NCI-H510A (cell line): ENCODE measurements at regions not wholly inside any gene's neighbourhood (a gene's known extent, or its start where the extent isn't known, plus 50 kb on each side); places are given as distances from the start of the nearest gene placed in this dataset.

Experiments
- DNase-seq: peaks from one replicate; lab custom pipeline; 2025; lab: John Stamatoyannopoulos, UW

GRCh38 chr11:127304634-127305033 is 304.1 kb upstream of the KIRREL3 start:
- DNase-seq: no peak

GRCh38 chr11:127288926-127289325 is 288.4 kb upstream of the KIRREL3 start:
- DNase-seq: no peak

GRCh38 chr11:127281534-127281933 is 281.0 kb upstream of the KIRREL3 start:
- no peak for DNase-seq

GRCh38 chr11:127275774-127276173 is 275.2 kb upstream of the KIRREL3 start:
- no peak for DNase-seq

- DNase-seq: no peak
These were observed 273.7 kb upstream of the KIRREL3 start for GRCh38 chr11:127274328-127274676.

- no peak for DNase-seq
These were observed 273.2 kb upstream of the KIRREL3 start for GRCh38 chr11:127273593-127274327.

GRCh38 chr11:127270851-127271250 is 270.3 kb upstream of the KIRREL3 start:
- DNase-seq: no peak

GRCh38 chr11:127269911-127270310 is 269.3 kb upstream of the KIRREL3 start:
- DNase-seq: no peak

- no peak for DNase-seq
These were observed 268.4 kb upstream of the KIRREL3 start for GRCh38 chr11:127268932-127269331.

GRCh38 chr11:127268521-127268920 is 268.0 kb upstream of the KIRREL3 start:
- no peak for DNase-seq

- no peak for DNase-seq
These were observed 258.5 kb upstream of the KIRREL3 start for GRCh38 chr11:127259102-127259501.

- DNase-seq: no peak
These were observed 254.6 kb upstream of the KIRREL3 start for GRCh38 chr11:127255209-127255608.

- DNase-seq: no peak
These were observed 251.8 kb upstream of the KIRREL3 start for GRCh38 chr11:127252321-127252720.

- no peak for DNase-seq
These were observed 249.0 kb upstream of the KIRREL3 start for GRCh38 chr11:127249576-127249975.

- DNase-seq: no peak
These were observed 247.9 kb upstream of the KIRREL3 start for GRCh38 chr11:127248476-127248875.

- DNase-seq: no peak
These were observed 246.8 kb upstream of the KIRREL3 start for GRCh38 chr11:127247261-127247851.

GRCh38 chr11:127242676-127243075 is 242.1 kb upstream of the KIRREL3 start:
- no peak for DNase-seq

GRCh38 chr11:127238321-127238720 is 237.8 kb upstream of the KIRREL3 start:
- DNase-seq: no peak

- DNase-seq: no peak
These were observed 236.2 kb upstream of the KIRREL3 start for GRCh38 chr11:127236776-127237175.

- no peak for DNase-seq
These were observed 233.4 kb upstream of the KIRREL3 start for GRCh38 chr11:127233998-127234397.

- no peak for DNase-seq
These were observed 229.8 kb upstream of the KIRREL3 start for GRCh38 chr11:127230392-127230791.

- no peak for DNase-seq
These were observed 226.4 kb upstream of the KIRREL3 start for GRCh38 chr11:127226949-127227348.

GRCh38 chr11:127226380-127226779 is 225.8 kb upstream of the KIRREL3 start:
- DNase-seq: no peak

GRCh38 chr11:127225619-127226018 is 225.0 kb upstream of the KIRREL3 start:
- no peak for DNase-seq
